Suprapubic skin (tissue), 4 donors: ENCODE measurements at regions not wholly inside any gene's neighbourhood (a gene's known extent, or its start where the extent isn't known, plus 50 kb on each side); places are given as distances from the start of the nearest gene placed in this dataset.

Experiments used
- EP300 ChIP-seq: sonication (generic); formaldehyde crosslinking; IDR thresholded peaks from one replicate; pipeline ENCODE4 v1.6.1; 2017; ENCODE audit warnings: antibody characterized with exemption
- POLR2A ChIP-seq, 2 donors: fragments of 450-650 bp; IDR thresholded peaks; one replicate each; pipeline ENCODE4 v1.6.1; 2017; ENCODE audit warnings: antibody characterized with exemption in 2 of 2, mild to moderate bottlenecking in 2 of 2, moderate library complexity in 2 of 2
- POLR2AphosphoS5 ChIP-seq, 3 donors: sonication (generic); formaldehyde crosslinking; IDR thresholded peaks; one replicate each; pipeline ENCODE4 v1.6.1; 2017; ENCODE audit warnings: antibody characterized with exemption in 3 of 3
- TF ChIP-seq, protein P1 (sequence below), 2 donors: fragments of 200-600 bp in 1 of 2; fragments of 450-650 bp in 1 of 2; sonication (generic) in 1 of 2; IDR thresholded peaks; one replicate each; pipeline ENCODE4 v1.5.1; 2016 to 2019; ENCODE audit warnings: antibody characterized with exemption in 2 of 2, mild to moderate bottlenecking in 1 of 2, moderate library complexity in 1 of 2

DNA sequence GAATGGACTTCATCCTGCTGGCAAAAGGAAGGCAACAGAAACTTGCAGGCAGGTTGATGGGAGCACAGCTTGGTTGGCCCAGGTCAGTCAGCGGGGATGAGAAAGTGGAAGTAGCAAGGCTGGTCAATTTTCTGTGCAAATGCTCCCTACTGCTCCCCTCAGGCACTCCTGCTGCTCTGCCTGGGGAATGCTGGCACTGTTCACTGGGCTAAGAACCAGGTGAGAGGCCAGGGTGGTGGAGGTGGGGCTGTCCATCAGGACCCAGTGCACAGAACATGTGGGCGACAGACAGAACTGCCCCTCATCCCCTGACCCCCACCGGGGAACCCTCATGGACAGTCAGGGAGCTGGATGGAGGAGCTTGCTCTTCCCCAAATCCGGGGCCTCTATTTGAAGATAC is 593.1 kb downstream of the IRX1 start:
- TF ChIP-seq POLR2A (IDR thresholded peaks at IDR 0.05) (no peak), POLR2AphosphoS5 (IDR thresholded peaks at IDR 0.05) (no peak), EP300 (no peak)
- TF ChIP-seq, protein P1, sequence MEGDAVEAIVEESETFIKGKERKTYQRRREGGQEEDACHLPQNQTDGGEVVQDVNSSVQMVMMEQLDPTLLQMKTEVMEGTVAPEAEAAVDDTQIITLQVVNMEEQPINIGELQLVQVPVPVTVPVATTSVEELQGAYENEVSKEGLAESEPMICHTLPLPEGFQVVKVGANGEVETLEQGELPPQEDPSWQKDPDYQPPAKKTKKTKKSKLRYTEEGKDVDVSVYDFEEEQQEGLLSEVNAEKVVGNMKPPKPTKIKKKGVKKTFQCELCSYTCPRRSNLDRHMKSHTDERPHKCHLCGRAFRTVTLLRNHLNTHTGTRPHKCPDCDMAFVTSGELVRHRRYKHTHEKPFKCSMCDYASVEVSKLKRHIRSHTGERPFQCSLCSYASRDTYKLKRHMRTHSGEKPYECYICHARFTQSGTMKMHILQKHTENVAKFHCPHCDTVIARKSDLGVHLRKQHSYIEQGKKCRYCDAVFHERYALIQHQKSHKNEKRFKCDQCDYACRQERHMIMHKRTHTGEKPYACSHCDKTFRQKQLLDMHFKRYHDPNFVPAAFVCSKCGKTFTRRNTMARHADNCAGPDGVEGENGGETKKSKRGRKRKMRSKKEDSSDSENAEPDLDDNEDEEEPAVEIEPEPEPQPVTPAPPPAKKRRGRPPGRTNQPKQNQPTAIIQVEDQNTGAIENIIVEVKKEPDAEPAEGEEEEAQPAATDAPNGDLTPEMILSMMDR (IDR thresholded peaks at IDR 0.05): no peak
